Activated T-helper 1 cell treated with anti-CD3 and anti-CD28 coated beads, Interleukin-12 subunit alpha, Interleukin-12 subunit beta, Interleukin-2, Interleukin-4 antibody, amounts not matched to agents 30 ng/mL and 10 ng/mL and 1 ng/mL, durations not matched to agents 14 hours and 24 hours and 36 hours (primary cell): ENCODE measurements at regions not wholly inside any gene's neighbourhood (a gene's known extent, or its start where the extent isn't known, plus 50 kb on each side); places are given as distances from the start of the nearest gene placed in this dataset.

ENCODE experiments used
- DNase-seq: peaks from one replicate; pipeline ENCODE4 v3.0.0; 2021; ENCODE audit warnings: low spot score
- H3K27ac Mint-ChIP-seq: one replicate; pipeline ENCODE4 v1.8.0; 2021; ENCODE audit warnings: mild to moderate bottlenecking, mixed read lengths
- H3K27me3 Mint-ChIP-seq: one replicate; pipeline ENCODE4 v1.8.0; 2022; ENCODE audit warnings: mild to moderate bottlenecking, moderate library complexity, mixed read lengths; ENCODE audit not compliant: insufficient read depth
- H3K36me3 Mint-ChIP-seq: one replicate; pipeline ENCODE4 v1.8.0; 2021; ENCODE audit warnings: low read depth, mixed read lengths
- H3K4me1 Mint-ChIP-seq: one replicate; pipeline ENCODE4 v1.8.0; 2021; ENCODE audit warnings: low read depth, mixed read lengths
- H3K4me3 Mint-ChIP-seq: one replicate; pipeline ENCODE4 v1.8.0; 2021; ENCODE audit warnings: mild to moderate bottlenecking, moderate library complexity, mixed read lengths
- H3K9me3 Mint-ChIP-seq: one replicate; pipeline ENCODE4 v1.8.0; 2021; ENCODE audit warnings: mixed read lengths
- intact Hi-C: fragments of 100-400 bp; cut with micrococcal nuclease; formaldehyde crosslinking; loops from one replicate; pipeline ENCODE4 v1.15.1; 2024

DNA sequence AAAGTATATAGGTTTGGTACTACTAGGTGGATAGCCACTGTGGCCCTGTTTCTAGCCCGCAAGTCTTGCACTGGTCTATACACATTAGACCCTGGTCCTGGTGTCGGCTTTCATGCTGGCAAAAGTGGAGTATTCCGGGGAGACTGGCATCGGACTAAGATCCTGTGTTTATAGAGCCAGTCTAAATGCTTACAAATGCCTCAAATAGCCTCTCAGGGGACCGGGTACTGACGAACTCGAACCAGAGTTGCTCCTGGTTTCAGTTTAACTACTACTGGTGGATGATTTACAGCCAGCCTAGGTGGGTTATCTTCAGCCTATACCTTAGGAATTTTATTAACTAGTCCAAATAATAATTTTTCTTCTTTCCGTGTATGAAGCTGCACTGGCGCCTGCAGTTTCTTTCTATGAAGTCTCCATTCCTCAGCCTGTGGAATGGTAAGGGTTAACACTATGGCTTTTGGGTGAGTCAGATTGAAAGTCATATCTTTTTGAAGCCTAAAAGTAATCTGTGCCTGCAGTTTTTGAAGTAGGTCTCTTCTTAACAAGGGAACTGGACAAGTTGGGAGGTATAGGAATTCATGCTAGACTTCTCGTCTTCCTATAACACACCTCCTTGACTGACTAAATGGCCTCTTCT is 51.3 kb downstream of the OR10H4 start:
- intact Hi-C loops = no loop called here

DNA sequence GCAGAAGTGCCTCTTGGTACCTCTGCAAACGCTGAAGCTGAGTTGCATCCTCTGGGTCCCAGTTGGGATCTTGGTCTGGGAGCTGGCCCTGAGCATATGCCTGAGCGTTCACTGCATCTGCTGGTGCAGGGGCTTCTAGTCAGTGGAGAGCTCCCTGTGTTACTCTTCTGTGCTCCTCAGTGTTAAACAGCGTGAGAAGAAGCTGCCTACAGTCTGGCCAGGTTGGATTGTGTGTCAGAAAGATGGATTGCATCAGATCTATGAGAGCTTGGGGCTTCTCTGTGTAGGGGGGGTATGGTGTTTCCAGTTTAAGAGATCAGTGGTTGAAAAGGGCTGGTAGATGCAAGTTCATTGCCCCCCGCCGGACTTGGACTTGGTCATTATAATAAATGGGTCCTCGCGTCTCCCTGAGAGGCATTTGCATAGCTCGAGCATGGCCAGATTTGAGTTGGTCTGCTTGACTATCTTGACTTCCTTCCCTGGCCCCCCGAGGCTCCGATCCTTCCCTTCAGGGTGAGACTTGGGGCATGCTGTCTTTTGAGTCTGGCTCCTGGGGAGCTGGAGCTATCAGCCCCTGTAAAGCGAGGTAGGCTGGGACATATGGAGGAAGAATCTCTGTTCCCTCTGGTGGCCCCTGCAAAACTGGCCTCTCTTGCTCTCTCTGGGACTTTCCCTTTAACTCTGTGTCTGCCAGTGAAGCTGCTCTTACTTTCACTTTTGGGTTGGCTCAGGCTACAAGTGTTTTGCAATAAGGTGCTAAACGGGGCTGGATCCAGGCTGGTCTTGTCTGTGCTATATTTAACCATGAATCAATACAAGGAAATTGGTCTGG is 52.9 kb downstream of the OR10H4 start:
- Mint-ChIP-seq H3K4me1 (peaks cover 29% of the 10 kb centered on the region), H3K36me3 (no peaks in the 10 kb centered on the region), H3K27me3 (peaks cover 7% of the 10 kb centered on the region), H3K9me3 (peaks cover 3% of the 10 kb centered on the region), H3K4me3 (peak overlapping the region; percentile 60), H3K27ac (peak overlapping the region; percentile 65)
- peak; percentile 40 for DNase-seq
- intact Hi-C loops = no loop called here

More for the DNA sequence above, 51.3 kb downstream of the OR10H4 start:
- no peak for DNase-seq
- Mint-ChIP-seq H3K4me3 (no peak overlapping the region), H3K9me3 (peaks cover 6% of the 10 kb centered on the region), H3K36me3 (no peaks in the 10 kb centered on the region), H3K27me3 (peaks cover 9% of the 10 kb centered on the region), H3K4me1 (peaks cover 29% of the 10 kb centered on the region), H3K27ac (no peak overlapping the region)

DNA sequence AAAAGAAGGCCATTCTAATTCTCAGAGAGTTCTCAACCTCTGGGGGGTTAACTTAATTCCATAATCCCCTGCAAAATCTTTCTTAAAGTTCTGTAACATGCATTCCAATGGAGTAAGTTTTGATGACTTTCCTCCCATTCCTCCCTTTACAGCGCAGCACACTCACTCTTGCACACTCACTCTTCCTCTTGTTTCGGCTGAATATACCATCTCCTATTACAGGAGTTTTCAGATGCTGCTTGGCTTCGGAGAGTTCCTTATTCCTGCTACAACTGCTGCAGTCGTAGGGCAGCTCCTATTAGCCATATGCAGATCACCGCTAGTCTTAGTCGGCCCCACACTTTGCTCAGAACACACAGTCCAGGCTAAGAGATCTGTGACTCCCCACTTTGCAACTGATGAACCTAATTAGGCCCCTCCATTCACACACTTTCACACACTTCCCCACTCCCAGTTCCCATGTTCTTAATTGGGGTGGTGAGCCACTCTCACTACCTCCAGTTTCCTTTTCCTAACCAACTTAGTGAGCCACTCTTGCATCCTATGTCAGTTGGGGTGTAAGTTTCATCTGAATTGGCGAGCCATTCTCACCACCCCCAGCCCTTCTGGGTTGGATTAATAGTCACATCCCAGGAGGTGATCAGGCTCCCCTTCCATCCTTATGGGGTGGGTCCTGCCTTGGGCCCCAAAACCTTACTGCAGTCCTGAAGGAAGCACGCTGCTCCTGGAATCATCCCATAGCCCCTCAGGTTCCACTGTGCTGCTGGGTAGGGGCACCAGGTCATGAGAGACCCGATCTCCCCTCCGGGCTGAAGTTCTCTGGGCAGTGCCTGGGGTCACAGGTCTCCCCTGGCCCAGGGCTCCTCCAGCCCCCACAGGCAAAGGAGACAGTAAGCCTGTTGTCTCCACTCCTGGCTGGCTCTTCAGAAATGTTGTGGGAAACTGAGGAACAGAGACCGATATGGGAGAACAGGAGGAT is 53.9 kb downstream of the OR10H4 start:
- Mint-ChIP-seq H3K9me3 (no peaks in the 10 kb centered on the region), H3K36me3 (no peaks in the 10 kb centered on the region), H3K4me3 (peak overlapping the region; percentile 60), H3K27me3 (peaks cover 7% of the 10 kb centered on the region), H3K4me1 (peaks cover 29% of the 10 kb centered on the region), H3K27ac (no peak overlapping the region)
- intact Hi-C loops = no loop called here
- no peak for DNase-seq

DNA sequence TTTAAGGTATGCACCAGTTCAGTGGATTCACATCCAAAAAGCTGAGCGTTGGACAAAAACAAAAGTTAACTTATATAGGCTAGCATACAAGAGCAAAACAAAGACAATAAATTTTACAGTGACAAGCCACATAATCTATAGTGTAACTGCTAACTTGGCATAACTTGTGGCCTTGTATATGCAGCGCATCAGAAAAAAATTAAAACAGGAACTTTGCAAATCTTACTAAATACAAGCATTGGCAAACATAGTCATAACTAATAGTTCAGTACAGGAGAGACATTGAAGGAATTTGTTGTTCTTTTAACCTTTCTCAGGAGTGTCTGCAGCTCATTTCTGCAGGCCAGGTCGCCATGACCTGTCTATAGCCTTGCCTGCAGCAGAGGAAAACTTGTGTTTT is 54.6 kb downstream of the OR10H4 start:
- Mint-ChIP-seq H3K4me1 (peaks cover 29% of the 10 kb centered on the region), H3K4me3 (no peak overlapping the region), H3K36me3 (no peaks in the 10 kb centered on the region), H3K27me3 (peaks cover 7% of the 10 kb centered on the region), H3K9me3 (no peaks in the 10 kb centered on the region), H3K27ac (no peak overlapping the region)
- intact Hi-C loops = no loop called here
- DNase-seq = no peak

DNA sequence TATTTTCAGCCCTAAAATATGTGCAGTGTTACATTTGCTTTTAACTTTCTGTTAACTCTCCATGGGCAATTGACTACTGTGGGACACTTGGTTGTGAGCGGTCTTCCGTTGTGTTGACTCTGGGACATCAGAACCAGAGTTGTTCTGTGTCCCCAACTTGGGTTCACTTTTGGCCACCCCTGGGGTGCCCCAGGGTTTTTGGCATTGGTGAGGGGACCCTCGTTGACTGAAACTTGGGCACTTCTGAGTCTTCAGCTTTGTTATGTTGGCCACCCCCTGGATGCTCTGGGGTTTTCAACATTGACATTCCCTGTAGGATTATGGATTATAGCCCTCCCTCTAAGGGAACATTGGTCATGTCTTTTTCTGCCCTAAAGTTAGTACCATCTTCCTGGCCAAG is 57.1 kb downstream of the OR10H4 start:
- no peak for DNase-seq
- Mint-ChIP-seq H3K4me1 (peaks cover 20% of the 10 kb centered on the region), H3K9me3 (no peaks in the 10 kb centered on the region), H3K4me3 (no peak overlapping the region), H3K27me3 (peaks cover 3% of the 10 kb centered on the region), H3K36me3 (no peaks in the 10 kb centered on the region), H3K27ac (no peak overlapping the region)
- intact Hi-C loops = no loop called here

DNA sequence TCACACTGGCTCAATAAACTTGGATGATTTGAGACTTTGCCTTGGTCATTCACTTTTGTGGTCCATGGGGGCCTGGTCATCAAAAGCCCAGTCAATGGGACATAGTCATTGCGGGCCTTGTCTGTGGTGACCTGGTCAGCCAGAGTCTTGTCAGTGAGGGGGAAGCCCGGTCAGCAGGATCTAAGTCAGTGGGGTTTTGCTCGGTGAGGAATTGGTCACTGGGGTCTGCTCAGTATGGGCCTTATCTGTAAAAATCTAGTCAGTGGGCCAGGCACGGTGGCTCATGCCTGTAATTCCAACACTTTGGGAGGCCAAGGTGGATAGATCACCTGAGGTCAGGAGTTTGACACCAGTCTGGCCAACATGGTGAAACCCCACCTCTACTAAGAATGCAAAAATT is 63.7 kb upstream of the TPM4 start:
- Mint-ChIP-seq H3K36me3 (no peaks in the 10 kb centered on the region), H3K4me1 (no peaks in the 10 kb centered on the region), H3K4me3 (no peak overlapping the region), H3K27ac (no peak overlapping the region), H3K9me3 (no peaks in the 10 kb centered on the region), H3K27me3 (peaks cover 3% of the 10 kb centered on the region)
- intact Hi-C loops = no loop called here
- DNase-seq = no peak

DNA sequence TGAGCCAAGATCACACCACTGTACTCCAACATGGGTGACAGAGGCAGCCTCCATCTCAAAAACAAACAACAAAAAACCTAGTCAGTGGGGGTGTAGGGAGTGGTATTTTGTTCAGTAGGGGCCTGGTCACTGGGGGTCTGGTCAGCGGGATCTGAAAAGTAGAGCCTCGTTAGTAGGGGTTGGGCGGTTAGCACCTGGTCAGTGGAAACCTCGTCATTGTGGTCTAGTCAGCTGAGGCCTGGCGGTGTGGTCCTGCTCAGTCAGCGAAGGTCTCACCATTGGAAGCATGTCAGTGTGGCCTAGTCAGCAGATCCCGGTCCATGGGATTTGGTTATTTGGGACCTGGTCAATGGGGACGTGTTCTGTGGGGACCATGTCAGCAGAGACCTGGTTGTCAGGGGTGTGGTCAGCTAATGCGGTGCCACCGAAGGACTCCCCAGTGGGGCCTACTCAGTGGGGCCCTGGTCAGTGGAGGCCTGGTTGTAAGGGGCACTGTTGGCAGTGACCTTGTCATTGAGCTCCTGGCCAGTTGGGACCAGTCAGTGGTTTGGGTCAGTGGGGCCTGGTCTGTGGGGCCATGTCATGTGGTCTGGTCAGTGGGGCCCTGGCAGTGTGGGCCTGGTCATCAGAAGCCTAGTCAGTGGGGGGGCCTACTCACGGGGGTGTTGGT is 63.0 kb upstream of the TPM4 start:
- H3K9me3 Mint-ChIP-seq = no peaks in the 10 kb centered on the region
- H3K27me3 Mint-ChIP-seq = peaks cover 3% of the 10 kb centered on the region
- H3K4me1 Mint-ChIP-seq = no peaks in the 10 kb centered on the region
- DNase-seq = no peak
- H3K27ac Mint-ChIP-seq = no peak overlapping the region
- H3K36me3 Mint-ChIP-seq = no peaks in the 10 kb centered on the region
- no peak overlapping the region for H3K4me3 Mint-ChIP-seq
- intact Hi-C loops = no loop called here

DNA sequence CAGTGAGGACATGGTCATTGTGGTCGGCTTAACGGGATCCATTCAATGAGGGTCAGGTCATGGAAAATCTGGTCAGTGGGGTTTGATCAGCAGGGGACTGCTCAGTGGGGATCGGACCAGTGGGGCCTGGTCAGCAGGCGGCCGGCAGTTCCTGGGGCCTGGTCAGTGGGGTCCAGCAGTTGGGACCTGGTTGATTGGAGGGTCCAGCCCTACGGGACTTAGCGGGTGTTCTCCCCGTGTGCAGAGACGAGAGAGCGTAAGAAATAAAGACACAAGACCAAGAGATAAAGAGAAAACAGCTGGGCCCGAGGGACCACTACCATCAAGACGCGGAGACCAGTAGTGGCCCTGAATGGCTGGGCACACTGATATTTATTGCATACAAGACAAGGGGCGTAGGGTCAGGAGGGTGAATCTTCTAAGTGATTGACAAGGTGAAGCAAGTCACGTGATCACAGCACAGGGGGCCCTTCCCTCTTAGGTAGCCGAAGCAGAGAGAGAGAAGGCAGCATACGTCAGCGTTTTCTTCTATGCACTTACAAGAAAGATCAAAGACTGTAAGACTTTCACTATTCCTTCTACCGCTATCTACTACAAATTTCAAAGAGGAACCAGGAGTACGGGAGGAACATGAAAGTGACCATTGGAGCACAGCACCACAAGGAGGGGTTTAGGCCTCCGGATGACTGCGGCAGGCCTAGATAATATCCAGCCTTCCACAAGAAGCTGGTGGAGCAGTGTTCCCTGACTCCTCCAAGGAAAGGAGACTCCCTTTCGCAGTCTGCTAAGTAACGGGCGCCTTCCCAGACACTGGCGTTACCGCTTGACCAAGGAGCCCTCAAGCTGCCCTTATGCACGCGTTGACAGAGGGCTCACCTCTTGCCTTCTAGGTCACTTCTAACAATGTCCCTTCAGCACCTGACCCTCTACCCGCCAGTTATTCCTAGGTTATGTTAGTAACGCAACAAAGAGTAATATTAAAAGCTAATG is 62.1 kb upstream of the TPM4 start:
- Mint-ChIP-seq H3K4me1 (no peaks in the 10 kb centered on the region), H3K9me3 (no peaks in the 10 kb centered on the region), H3K4me3 (no peak overlapping the region), H3K27me3 (peaks cover under 1% of the 10 kb centered on the region), H3K27ac (no peak overlapping the region), H3K36me3 (no peaks in the 10 kb centered on the region)
- intact Hi-C loops = no loop called here
- DNase-seq = no peak

DNA sequence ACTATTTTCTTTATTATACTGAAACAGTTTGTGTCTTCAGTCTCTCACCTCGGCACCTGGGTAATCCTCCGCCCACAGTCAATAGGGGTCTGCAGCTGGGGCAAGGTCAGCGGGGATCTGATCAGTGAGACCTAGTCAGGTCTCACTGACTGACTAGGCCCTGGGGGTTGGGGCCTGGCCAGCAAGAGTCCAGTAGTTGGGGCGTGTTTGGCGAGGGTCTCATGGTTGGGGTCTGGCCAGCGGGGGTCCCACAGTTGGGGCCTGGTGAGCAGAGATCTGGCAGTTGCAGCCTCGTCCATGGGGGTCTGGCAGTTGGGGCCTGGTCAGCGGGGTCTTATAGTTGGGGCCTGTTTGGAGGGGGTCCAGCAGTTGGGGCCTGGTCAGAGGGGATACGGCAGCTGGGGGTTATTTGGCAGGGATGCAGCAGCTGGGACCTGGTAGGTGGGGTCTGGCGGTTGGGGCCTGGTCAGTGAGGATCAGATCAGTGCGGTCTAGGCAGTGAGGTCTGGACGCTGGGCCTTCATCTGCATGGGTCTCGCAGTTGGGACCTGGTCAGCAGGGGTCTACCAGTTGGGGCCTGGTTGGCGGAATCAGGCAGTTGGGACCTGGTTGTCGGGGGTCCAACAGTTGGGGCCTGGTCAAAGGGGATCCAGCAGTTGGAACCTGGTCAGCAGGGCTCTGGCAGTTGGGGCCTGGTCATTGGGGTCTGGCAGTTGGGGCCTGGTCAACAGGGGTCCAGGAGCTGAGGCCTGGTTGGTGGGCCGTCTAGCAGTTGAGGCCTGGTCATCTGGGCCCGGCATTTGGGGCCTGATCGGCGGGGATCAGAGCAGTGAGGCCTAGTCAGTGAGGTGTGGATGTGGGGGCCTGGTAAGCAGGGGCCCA is 61.1 kb upstream of the TPM4 start:
- Mint-ChIP-seq H3K4me1 (no peaks in the 10 kb centered on the region), H3K27ac (no peak overlapping the region), H3K9me3 (no peaks in the 10 kb centered on the region), H3K4me3 (no peak overlapping the region), H3K27me3 (no peaks in the 10 kb centered on the region), H3K36me3 (no peaks in the 10 kb centered on the region)
- intact Hi-C loops = no loop called here
- no peak for DNase-seq

DNA sequence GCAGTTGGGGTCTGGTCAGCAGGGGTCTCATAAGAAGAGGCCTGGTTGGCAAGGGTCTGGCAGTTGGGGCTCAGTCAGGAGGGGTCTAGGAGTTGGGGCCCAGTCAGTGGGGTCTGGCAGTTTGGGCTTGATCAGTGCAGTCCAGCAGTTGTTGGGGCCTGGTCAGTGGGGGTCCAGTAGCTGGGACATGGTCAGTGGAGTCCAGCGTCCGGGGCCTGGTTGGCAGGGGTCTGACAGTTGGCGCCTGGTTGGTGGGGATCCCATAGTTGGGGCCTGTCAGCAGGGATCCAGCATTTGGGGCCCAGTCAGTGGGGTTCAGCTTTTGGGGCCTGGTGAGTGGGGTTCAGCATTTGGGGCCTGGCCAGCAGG is 60.5 kb upstream of the TPM4 start:
- Mint-ChIP-seq H3K4me1 (no peaks in the 10 kb centered on the region), H3K36me3 (no peaks in the 10 kb centered on the region), H3K27me3 (no peaks in the 10 kb centered on the region), H3K4me3 (no peak overlapping the region), H3K27ac (no peak overlapping the region), H3K9me3 (no peaks in the 10 kb centered on the region)
- intact Hi-C loops = no loop called here
- no peak for DNase-seq
